ENCODE measurements at regions not wholly inside any gene's neighbourhood (a gene's known extent, or its start where the extent isn't known, plus 50 kb on each side); places are given as distances from the start of the nearest gene placed in this dataset.

- intact Hi-C loops (cut with micrococcal nuclease; ENCODE audit: unreplicated experiment) (no loop called here), in situ Hi-C loops (cut with MboI) (no loop called here)
- Histone ChIP-seq H3K9me3 (replicated peaks; ENCODE audit: control insufficient read depth, insufficient read depth, low read length) (no peaks in the 10 kb centered on the region), H2AFZ (ENCODE audit: control insufficient read depth, low read depth, low read length) (no peak overlapping the region), H3K27me3 (replicated peaks in 1 of 2; ENCODE audit: control insufficient read depth in 2 of 2, insufficient read depth in 2 of 2, low read length in 1 of 2) (0 out of 4 replicates have a peak, but pooled peaks cover 0 to 2% of the 10 kb centered on the region in 2 experiments), H3K27ac (ENCODE audit: control insufficient read depth, insufficient read depth) (no peak overlapping the region), H3K79me2 (ENCODE audit: control insufficient read depth, insufficient read depth, low read length) (no peaks in the 10 kb centered on the region), H3K4me1 (ENCODE audit: control insufficient read depth, insufficient read depth, low read length) (no peaks in the 10 kb centered on the region), H3K36me3 (ENCODE audit: control insufficient read depth in 2 of 2, insufficient read depth in 2 of 2, low read length in 1 of 2) (no peaks in the 10 kb centered on the region), H4K20me1 (ENCODE audit: control insufficient read depth, insufficient read depth) (no peaks in the 10 kb centered on the region), H3K4me3 (no peak overlapping the region), H3K9ac (ENCODE audit: control insufficient read depth, insufficient read depth, low read length) (no peak overlapping the region), H3K4me2 (ENCODE audit: control insufficient read depth, insufficient read depth) (no peak overlapping the region)
- CTCF ChIA-PET, result interaction anchor here (1.0 kb wide), 1 partner anchor 155 kb away, joined by 3 read pairs; no protein-coding TSS in a partner anchor
- SMC1A ChIA-PET (ENCODE audit: uncharacterized antibody, unreplicated experiment), result interaction anchor here (1.2 kb wide), 1 partner anchor 40 kb away, joined by 3 read pairs; no protein-coding TSS in a partner anchor
- BruUV-seq (replicated peaks), result no TSS peak
- WGBS (ENCODE audit: insufficient coverage, insufficient replicate concordance, low lambda C conversion rate, missing lambda C conversion rate), result 0% methylated on average over 2 of the region's 2 CpGs
- TF ChIP-seq E2F8 (IDR thresholded peaks at IDR 0.05; ENCODE audit: low read depth, partially characterized antibody) (no peak), KLF5 (IDR thresholded peaks at IDR 0.05; ENCODE audit: partially characterized antibody) (no peak), SIX5 (IDR thresholded peaks at IDR 0.05; ENCODE audit: low read depth, low read length, severe bottlenecking) (no peak)
- DNase-seq (ENCODE audit: low read depth, low spot score) (no peak), FAIRE-seq (no peak), ATAC-seq (no peak)
- RAD21 ChIA-PET (ENCODE audit: unreplicated experiment), result no interaction called here
- POLR2A ChIA-PET, result no interaction called here
Measured at GRCh38 chr5:136726506-136726905, 361.2 kb upstream of the TRPC7 start.

- BruUV-seq (replicated peaks), result no TSS peak
- Histone ChIP-seq H3K9ac (ENCODE audit: control insufficient read depth, insufficient read depth, low read length) (no peak overlapping the region), H3K4me3 (no peak overlapping the region), H2AFZ (ENCODE audit: control insufficient read depth, low read depth, low read length) (no peak overlapping the region), H4K20me1 (ENCODE audit: control insufficient read depth, insufficient read depth) (no peaks in the 10 kb centered on the region), H3K4me2 (ENCODE audit: control insufficient read depth, insufficient read depth) (no peak overlapping the region), H3K27ac (ENCODE audit: control insufficient read depth, insufficient read depth) (no peak overlapping the region), H3K9me3 (replicated peaks; ENCODE audit: control insufficient read depth, insufficient read depth, low read length) (no peaks in the 10 kb centered on the region), H3K4me1 (ENCODE audit: control insufficient read depth, insufficient read depth, low read length) (no peaks in the 10 kb centered on the region), H3K79me2 (ENCODE audit: control insufficient read depth, insufficient read depth, low read length) (no peaks in the 10 kb centered on the region), H3K27me3 (replicated peaks in 1 of 2; ENCODE audit: control insufficient read depth in 2 of 2, insufficient read depth in 2 of 2, low read length in 1 of 2) (0 out of 4 replicates have a peak, but pooled peaks cover 0 to 2% of the 10 kb centered on the region in 2 experiments), H3K36me3 (ENCODE audit: control insufficient read depth in 2 of 2, insufficient read depth in 2 of 2, low read length in 1 of 2) (no peaks in the 10 kb centered on the region)
- CTCF ChIA-PET, result no interaction called here
- ATAC-seq (no peak), FAIRE-seq (no peak), DNase-seq (ENCODE audit: low read depth, low spot score) (no peak)
- RAD21 ChIA-PET (ENCODE audit: unreplicated experiment), result no interaction called here
- SMC1A ChIA-PET (ENCODE audit: uncharacterized antibody, unreplicated experiment), result no interaction called here
- POLR2A ChIA-PET, result no interaction called here
- intact Hi-C loops (cut with micrococcal nuclease; ENCODE audit: unreplicated experiment) (no loop called here), in situ Hi-C loops (cut with MboI) (no loop called here)
- WGBS (ENCODE audit: insufficient coverage, insufficient replicate concordance, low lambda C conversion rate, missing lambda C conversion rate), result 0% methylated on average over 2 of the region's 2 CpGs
- TF ChIP-seq CEBPZ (IDR thresholded peaks at IDR 0.05; ENCODE audit: low read depth, low read length) (no peak), EP300 (IDR thresholded peaks at IDR 0.05; ENCODE audit: borderline replicate concordance in 1 of 2, control insufficient read depth in 1 of 2, low read depth in 2 of 2, low read length in 2 of 2) (no peak), TARDBP (IDR thresholded peaks at IDR 0.05; ENCODE audit: borderline replicate concordance) (no peak), ZNF274 (IDR thresholded peaks at IDR 0.05; ENCODE audit: insufficient read depth, insufficient read length) (no peak), SMARCA5 (IDR thresholded peaks at IDR 0.05) (no peak)
Measured at GRCh38 chr5:136724161-136724560, 358.8 kb upstream of the TRPC7 start.

Measured in GM12878 (cell line).